ENCODE measurements at regions not wholly inside any gene's neighbourhood (a gene's known extent, or its start where the extent isn't known, plus 50 kb on each side); places are given as distances from the start of the nearest gene placed in this dataset.

DNA sequence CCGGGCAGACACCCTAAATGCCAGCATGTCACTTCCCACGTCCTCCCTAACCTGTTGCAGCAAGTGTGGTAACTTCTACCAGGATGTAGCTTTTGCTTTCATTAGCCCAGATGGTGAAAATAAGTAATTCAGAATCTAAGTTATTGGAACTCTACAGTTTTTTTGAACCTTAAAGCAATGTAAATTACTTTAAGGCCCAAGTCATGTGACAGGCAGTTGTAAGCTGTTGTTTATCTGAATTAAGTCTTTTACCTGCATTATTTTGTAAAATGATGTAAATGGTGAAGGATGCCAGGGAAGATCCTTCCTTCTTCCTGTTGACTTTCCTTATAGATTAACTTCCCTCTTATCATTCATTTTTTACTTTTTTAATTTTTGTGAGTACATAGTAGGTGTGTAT, 670.2 kb downstream of the SEMA5A start:
- in situ Hi-C loops (cut with HindIII; ENCODE audit: extremely low pct_ligation_motif_present, low pct_unique_long_range_greater_than_20kb): no loop called here
- no peak overlapping the region for H2AFZ ChIP-seq (ENCODE audit: low read length)
- H3K27ac ChIP-seq (ENCODE audit: extremely low read length, insufficient read depth, low read length): no peak overlapping the region
- DNase-seq (ENCODE audit: low spot score) (no peak), FAIRE-seq (no peak), ATAC-seq (no peak)
- H3K9ac ChIP-seq (ENCODE audit: insufficient read depth, low read depth, low read length): no peak overlapping the region
- peaks cover 73% of the 10 kb centered on the region for H3K9me3 ChIP-seq (ENCODE audit: low read length)
- ChIA-PET POLR2A (no interaction called here), CTCF (ENCODE audit: low intra/inter-chr PET ratio, low total read pairs) (no interaction called here)
- no peaks in the 10 kb centered on the region for H3K27me3 ChIP-seq (ENCODE audit: control insufficient read depth in 1 of 2, insufficient read depth in 2 of 2, low read length in 2 of 2)
- no peaks in the 10 kb centered on the region for H3K4me1 ChIP-seq (ENCODE audit: insufficient read depth, low read length)
- no peaks in the 10 kb centered on the region for H3K36me3 ChIP-seq (replicated peaks in 1 of 2; ENCODE audit: control insufficient read depth in 1 of 2, insufficient read depth in 2 of 2, low read length in 2 of 2)
- H3K4me2 ChIP-seq (ENCODE audit: low read depth, low read length): no peak overlapping the region
- TF ChIP-seq RFX3 (CRISPR knock-in tag; IDR thresholded peaks at IDR 0.05) (no peak), HES4 (CRISPR knock-in tag; IDR thresholded peaks at IDR 0.05; ENCODE audit: borderline replicate concordance) (no peak), RAD21 (CRISPR knock-in tag; IDR thresholded peaks at IDR 0.05) (no peak), ZNF17 (CRISPR knock-in tag; IDR thresholded peaks at IDR 0.05) (no peak), POLR2AphosphoS2 (IDR thresholded peaks at IDR 0.05; ENCODE audit: low read depth, low read length) (no peak), RNF219 (CRISPR knock-in tag; IDR thresholded peaks at IDR 0.05) (no peak)
- no peak overlapping the region for H3K4me3 ChIP-seq (replicated peaks in 1 of 3; ENCODE audit: insufficient read depth in 1 of 3, low read depth in 2 of 3, low read length in 3 of 3)
- H3K79me2 ChIP-seq (ENCODE audit: insufficient read depth, low read length): no peaks in the 10 kb centered on the region
- BruUV-seq (replicated peaks): no TSS peak
- intact Hi-C loops (cut with micrococcal nuclease; ENCODE audit: unreplicated experiment): no loop called here
- WGBS (ENCODE audit: low lambda C conversion rate): 0% methylated on average over 2 of the region's 2 CpGs
- H4K20me1 ChIP-seq (ENCODE audit: insufficient read depth, low read length): no peaks in the 10 kb centered on the region

GRCh38 chr5:8879248-8879647, 666.6 kb downstream of the SEMA5A start:
- H3K36me3 ChIP-seq (replicated peaks in 1 of 2; ENCODE audit: control insufficient read depth in 1 of 2, insufficient read depth in 2 of 2, low read length in 2 of 2): no peaks in the 10 kb centered on the region
- ChIA-PET POLR2A (no interaction called here), CTCF (ENCODE audit: low intra/inter-chr PET ratio, low total read pairs) (no interaction called here)
- TF ChIP-seq RARA (CRISPR knock-in tag; IDR thresholded peaks at IDR 0.05) (no peak), ZFP37 (CRISPR knock-in tag; IDR thresholded peaks at IDR 0.05; ENCODE audit: borderline replicate concordance) (no peak), MAF1 (CRISPR knock-in tag; IDR thresholded peaks at IDR 0.05; ENCODE audit: borderline replicate concordance) (no peak), GTF2F1 (IDR thresholded peaks at IDR 0.05; ENCODE audit: low read length) (no peak), TERF1 (CRISPR knock-in tag; IDR thresholded peaks at IDR 0.05) (no peak), FOXA1 (IDR thresholded peaks at IDR 0.05) (no peak), FOXA1 (CRISPR knock-in tag; IDR thresholded peaks at IDR 0.05) (no peak), HDAC2 (CRISPR knock-in tag; IDR thresholded peaks at IDR 0.05) (no peak), PAX8 (CRISPR knock-in tag; IDR thresholded peaks at IDR 0.05; ENCODE audit: borderline replicate concordance) (no peak), YY1 (IDR thresholded peaks at IDR 0.05; ENCODE audit: insufficient read depth, insufficient replicate concordance, low read depth, low read length) (no peak), TCF12 (IDR thresholded peaks at IDR 0.05) (no peak), TCF12 (CRISPR knock-in tag; IDR thresholded peaks at IDR 0.05) (no peak)
- TF ChIP-seq, protein P1, sequence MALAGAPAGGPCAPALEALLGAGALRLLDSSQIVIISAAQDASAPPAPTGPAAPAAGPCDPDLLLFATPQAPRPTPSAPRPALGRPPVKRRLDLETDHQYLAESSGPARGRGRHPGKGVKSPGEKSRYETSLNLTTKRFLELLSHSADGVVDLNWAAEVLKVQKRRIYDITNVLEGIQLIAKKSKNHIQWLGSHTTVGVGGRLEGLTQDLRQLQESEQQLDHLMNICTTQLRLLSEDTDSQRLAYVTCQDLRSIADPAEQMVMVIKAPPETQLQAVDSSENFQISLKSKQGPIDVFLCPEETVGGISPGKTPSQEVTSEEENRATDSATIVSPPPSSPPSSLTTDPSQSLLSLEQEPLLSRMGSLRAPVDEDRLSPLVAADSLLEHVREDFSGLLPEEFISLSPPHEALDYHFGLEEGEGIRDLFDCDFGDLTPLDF (CRISPR knock-in tag; IDR thresholded peaks at IDR 0.05): no peak

More at GRCh38 chr5:8879248-8879647, 666.6 kb downstream of the SEMA5A start:
- no peak overlapping the region for H3K27ac ChIP-seq (ENCODE audit: extremely low read length, insufficient read depth, low read length)
- no peaks in the 10 kb centered on the region for H3K79me2 ChIP-seq (ENCODE audit: insufficient read depth, low read length)
- H2AFZ ChIP-seq (ENCODE audit: low read length): no peak overlapping the region
- H3K9ac ChIP-seq (ENCODE audit: insufficient read depth, low read depth, low read length): no peak overlapping the region
- H3K4me1 ChIP-seq (ENCODE audit: insufficient read depth, low read length): no peaks in the 10 kb centered on the region
- intact Hi-C loops (cut with micrococcal nuclease; ENCODE audit: unreplicated experiment) (no loop called here), in situ Hi-C loops (cut with HindIII; ENCODE audit: extremely low pct_ligation_motif_present, low pct_unique_long_range_greater_than_20kb) (no loop called here)
- H3K4me2 ChIP-seq (ENCODE audit: low read depth, low read length): no peak overlapping the region
- ATAC-seq (no peak), FAIRE-seq (no peak), DNase-seq (ENCODE audit: low spot score) (no peak)
- H3K27me3 ChIP-seq (ENCODE audit: control insufficient read depth in 1 of 2, insufficient read depth in 2 of 2, low read length in 2 of 2): no peaks in the 10 kb centered on the region
- peaks cover 88% of the 10 kb centered on the region for H3K9me3 ChIP-seq (ENCODE audit: low read length)
- WGBS (ENCODE audit: low lambda C conversion rate): 14% methylated on average over 3 of the region's 3 CpGs
- BruUV-seq (replicated peaks): no TSS peak
- H3K4me3 ChIP-seq (replicated peaks in 1 of 3; ENCODE audit: insufficient read depth in 1 of 3, low read depth in 2 of 3, low read length in 3 of 3): no peak overlapping the region
- H4K20me1 ChIP-seq (ENCODE audit: insufficient read depth, low read length): no peaks in the 10 kb centered on the region
